ENCODE measurements at regions not wholly inside any gene's neighbourhood (a gene's known extent, or its start where the extent isn't known, plus 50 kb on each side); places are given as distances from the start of the nearest gene placed in this dataset.

DNA sequence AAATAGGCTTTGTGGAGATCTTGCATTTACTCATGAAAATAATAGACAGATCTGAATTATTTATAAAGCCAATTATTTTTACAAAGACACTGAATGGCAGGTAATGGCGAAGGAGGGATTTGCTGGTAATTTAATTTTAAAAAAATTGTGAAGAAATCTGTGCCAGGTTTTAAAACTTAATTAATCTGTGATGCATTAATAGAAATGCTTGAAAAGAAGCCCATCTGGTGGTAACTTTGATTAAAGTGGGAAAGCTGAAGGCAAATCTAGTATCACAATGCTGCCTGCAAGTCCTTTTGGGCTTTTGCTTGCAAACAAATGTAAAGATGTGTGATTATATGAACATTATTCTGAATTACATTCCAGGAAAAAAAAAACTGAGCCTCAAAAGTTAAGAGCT, 433.2 kb upstream of the DEPDC1 start:
- Histone ChIP-seq H3K36me3 (no peaks in the 10 kb centered on the region), H3K27ac (no peak overlapping the region), H3K27me3 (no peaks in the 10 kb centered on the region), H3K9me3 (peaks cover 0 to 2% of the 10 kb centered on the region in 2 donors), H3K4me3 (no peak overlapping the region), H3K4me1 (no peaks in the 10 kb centered on the region)
- intact Hi-C loops (cut with DNase I), result no loop called here
- DNase-seq (no peak), ATAC-seq (no peak)
- TF ChIP-seq CTCF (IDR thresholded peaks at IDR 0.05), result no peak

- no peaks in the 10 kb centered on the region for H3K36me3 ChIP-seq
- no peak overlapping the region for H3K4me3 ChIP-seq
- DNase-seq, result no peak
- no peak overlapping the region for H3K27ac ChIP-seq
- no peaks in the 10 kb centered on the region for H3K4me1 ChIP-seq
- no peak for ATAC-seq
- no peaks in the 10 kb centered on the region for H3K27me3 ChIP-seq
- H3K9me3 ChIP-seq, result peaks cover 0 to 3% of the 10 kb centered on the region in 2 donors
- TF ChIP-seq CTCF (IDR thresholded peaks at IDR 0.05), result no peak
- intact Hi-C loops (cut with DNase I), result no loop called here
Measured at GRCh38 chr1:68936530-68936929, 439.6 kb upstream of the DEPDC1 start.

DNA sequence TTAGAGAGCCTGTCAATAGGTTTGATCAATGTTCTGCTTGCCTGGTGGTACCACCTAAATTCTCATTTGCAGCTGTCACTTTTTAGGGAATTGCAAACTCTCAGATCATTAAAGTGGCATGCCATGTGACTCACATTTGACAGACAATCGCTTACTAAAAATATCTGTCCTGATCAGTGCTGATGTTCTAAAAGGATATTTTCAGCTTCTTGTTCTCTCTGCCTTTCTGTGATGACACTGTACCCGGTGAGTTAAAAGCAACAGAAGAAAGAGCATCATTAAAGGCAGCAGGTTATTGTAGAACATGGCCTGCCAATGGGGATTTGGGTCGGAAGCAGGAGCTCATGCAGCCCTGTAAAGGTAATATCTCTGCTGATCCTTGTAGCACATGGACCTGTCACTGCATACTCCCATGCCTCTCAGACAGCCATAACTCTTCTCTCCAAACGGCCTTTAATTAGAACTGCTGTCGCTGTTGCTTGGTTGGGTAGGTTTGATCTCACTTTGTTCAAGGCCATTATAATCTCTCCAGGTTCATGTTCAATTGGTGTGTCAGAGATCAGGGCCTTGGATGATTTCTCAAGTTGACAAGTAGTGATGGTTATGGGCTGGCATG, 441.3 kb upstream of the DEPDC1 start:
- H3K4me3 ChIP-seq, result no peak overlapping the region
- DNase-seq (no peak), ATAC-seq (no peak)
- no peaks in the 10 kb centered on the region for H3K27me3 ChIP-seq
- peaks cover 0 to 3% of the 10 kb centered on the region in 2 donors for H3K9me3 ChIP-seq
- no peaks in the 10 kb centered on the region for H3K4me1 ChIP-seq
- intact Hi-C loops (cut with DNase I), result no loop called here
- no peak for TF ChIP-seq CTCF (IDR thresholded peaks at IDR 0.05)
- no peaks in the 10 kb centered on the region for H3K36me3 ChIP-seq
- no peak overlapping the region for H3K27ac ChIP-seq

DNA sequence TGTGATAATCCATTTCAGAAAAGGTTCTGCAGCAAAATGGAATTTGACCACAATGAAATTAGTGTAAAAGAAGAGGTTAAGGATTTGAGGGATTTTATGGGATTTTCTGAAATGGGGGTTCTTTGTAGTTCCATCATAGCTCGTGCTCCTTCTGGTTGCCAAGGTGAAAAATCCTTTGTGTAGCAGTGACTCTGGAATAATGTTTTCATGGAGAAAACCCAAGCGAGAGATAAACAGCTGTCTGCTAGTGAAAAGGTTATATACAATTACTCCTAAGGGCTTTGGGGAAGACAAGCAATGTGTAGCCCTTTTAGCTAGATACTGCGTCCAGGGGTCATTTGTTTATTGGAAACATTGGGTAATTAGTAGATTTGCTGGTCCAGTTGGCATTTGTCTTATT, 453.2 kb upstream of the DEPDC1 start:
- ATAC-seq (no peak), DNase-seq (no peak)
- no peaks in the 10 kb centered on the region for H3K27me3 ChIP-seq
- no peak overlapping the region for H3K27ac ChIP-seq
- H3K36me3 ChIP-seq, result no peaks in the 10 kb centered on the region
- intact Hi-C loops (cut with DNase I), result no loop called here
- no peak for TF ChIP-seq CTCF (IDR thresholded peaks at IDR 0.05)
- no peak overlapping the region for H3K4me3 ChIP-seq
- H3K9me3 ChIP-seq, result no peaks in the 10 kb centered on the region
- H3K4me1 ChIP-seq, result no peaks in the 10 kb centered on the region

DNA sequence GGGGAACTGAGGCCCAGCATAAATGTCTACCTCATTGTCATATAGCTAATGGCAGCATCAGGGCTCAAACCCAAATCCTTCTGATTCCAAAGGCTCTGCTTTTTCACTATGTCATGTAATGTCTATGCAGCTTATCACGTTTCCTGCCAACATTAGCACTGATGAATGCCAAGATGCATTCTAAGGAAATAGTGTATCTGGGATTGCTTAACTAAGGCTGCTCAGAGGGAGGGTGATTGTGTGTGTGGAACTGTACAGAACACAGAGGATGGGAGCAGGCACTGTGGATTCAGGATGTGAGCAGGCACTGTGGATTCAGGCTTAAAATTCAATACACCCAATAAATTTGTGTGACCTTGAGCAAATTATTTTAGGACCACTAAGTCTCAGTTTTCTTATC, 456.4 kb upstream of the DEPDC1 start:
- Histone ChIP-seq H3K36me3 (no peaks in the 10 kb centered on the region), H3K9me3 (no peaks in the 10 kb centered on the region), H3K27me3 (no peaks in the 10 kb centered on the region), H3K4me1 (no peaks in the 10 kb centered on the region), H3K4me3 (no peak overlapping the region), H3K27ac (no peak overlapping the region)
- intact Hi-C loops (cut with DNase I), result no loop called here
- no peak for TF ChIP-seq CTCF (IDR thresholded peaks at IDR 0.05)
- ATAC-seq, result no peak
- DNase-seq, result no peak

All from left lung (tissue), 4 donors.